HG02759 (cell line): ENCODE measurements at regions not wholly inside any gene's neighbourhood (a gene's known extent, or its start where the extent isn't known, plus 50 kb on each side); places are given as distances from the start of the nearest gene placed in this dataset.

Experiments
- ATAC-seq: cut with Tn5 transposase; IDR thresholded peaks from one replicate; pipeline ENCODE4 v1.9.1; 2021; ENCODE audit warnings: mild to moderate bottlenecking, moderate library complexity; ENCODE audit not compliant: unreplicated experiment

- ATAC-seq = no peak
Observed at GRCh38 chr20:6265204-6265904, 142.5 kb upstream of the FERMT1 start.

GRCh38 chr20:6253396-6253795 is 130.6 kb upstream of the FERMT1 start:
- no peak for ATAC-seq

GRCh38 chr20:6245436-6245835 is 122.6 kb upstream of the FERMT1 start:
- no peak for ATAC-seq

- ATAC-seq = no peak
Observed at GRCh38 chr20:6241591-6241990, 118.8 kb upstream of the FERMT1 start.

- no peak for ATAC-seq
Observed at GRCh38 chr20:6240059-6240458, 117.2 kb upstream of the FERMT1 start.

GRCh38 chr20:6238421-6238820 is 115.6 kb upstream of the FERMT1 start:
- ATAC-seq = no peak

- no peak for ATAC-seq
Observed at GRCh38 chr20:6235510-6235909, 112.7 kb upstream of the FERMT1 start.

- ATAC-seq = no peak
Observed at GRCh38 chr20:6232436-6232835, 109.6 kb upstream of the FERMT1 start.

GRCh38 chr20:6231556-6231955 is 108.7 kb upstream of the FERMT1 start:
- ATAC-seq = no peak

- ATAC-seq = no peak
Observed at GRCh38 chr20:6228302-6228843, 105.5 kb upstream of the FERMT1 start.

- no peak for ATAC-seq
Observed at GRCh38 chr20:6213311-6213710, 90.5 kb upstream of the FERMT1 start.

- ATAC-seq = no peak
Observed at GRCh38 chr20:6212903-6213302, 90.1 kb upstream of the FERMT1 start.

GRCh38 chr20:6209093-6209492 is 86.3 kb upstream of the FERMT1 start:
- no peak for ATAC-seq

- no peak for ATAC-seq
Observed at GRCh38 chr20:6200092-6200491, 77.3 kb upstream of the FERMT1 start.

GRCh38 chr20:6185268-6185667 is 62.4 kb upstream of the FERMT1 start:
- ATAC-seq = no peak

- ATAC-seq = no peak
Observed at GRCh38 chr20:6184086-6184485, 61.3 kb upstream of the FERMT1 start.

GRCh38 chr20:6180531-6180930 is 57.7 kb upstream of the FERMT1 start:
- ATAC-seq = no peak

GRCh38 chr20:6178537-6178936 is 55.7 kb upstream of the FERMT1 start:
- ATAC-seq = no peak

- no peak for ATAC-seq
Observed at GRCh38 chr20:6173481-6173880, 50.7 kb upstream of the FERMT1 start.
